HG02973 (cell line): ENCODE measurements at regions not wholly inside any gene's neighbourhood (a gene's known extent, or its start where the extent isn't known, plus 50 kb on each side); places are given as distances from the start of the nearest gene placed in this dataset.

Experiments
- ATAC-seq: cut with Tn5 transposase; IDR thresholded peaks from one replicate; pipeline ENCODE4 v1.9.1; 2021; ENCODE audit warnings: moderate library complexity; ENCODE audit not compliant: unreplicated experiment

- no peak for ATAC-seq
These were observed 320.5 kb downstream of the ETS1 start for GRCh38 chr11:128266893-128267292.

GRCh38 chr11:128262463-128263345 is 324.7 kb downstream of the ETS1 start:
- ATAC-seq, result no peak

DNA sequence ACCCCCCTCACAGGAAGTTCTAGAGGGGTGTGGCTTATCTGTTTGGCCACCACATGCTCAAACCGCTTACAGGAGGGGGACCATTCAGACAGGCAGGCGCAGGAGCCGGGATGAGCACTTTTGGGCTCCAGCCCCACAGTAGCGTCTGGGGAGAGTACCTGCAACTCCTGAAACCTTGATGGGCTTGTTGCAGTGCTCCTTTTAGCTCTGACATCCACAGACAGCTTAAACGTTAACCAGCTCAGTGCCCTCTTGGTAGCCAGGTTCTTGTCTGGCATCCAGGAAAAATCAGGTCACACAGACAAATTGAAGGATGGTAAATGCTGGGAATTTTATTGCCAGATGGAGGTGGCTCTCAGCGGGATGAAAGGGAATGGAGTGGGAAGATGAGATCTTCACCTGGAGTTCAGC is 326.3 kb downstream of the ETS1 start:
- ATAC-seq, result no peak

GRCh38 chr11:128260398-128260797 is 327.0 kb downstream of the ETS1 start:
- ATAC-seq, result no peak

DNA sequence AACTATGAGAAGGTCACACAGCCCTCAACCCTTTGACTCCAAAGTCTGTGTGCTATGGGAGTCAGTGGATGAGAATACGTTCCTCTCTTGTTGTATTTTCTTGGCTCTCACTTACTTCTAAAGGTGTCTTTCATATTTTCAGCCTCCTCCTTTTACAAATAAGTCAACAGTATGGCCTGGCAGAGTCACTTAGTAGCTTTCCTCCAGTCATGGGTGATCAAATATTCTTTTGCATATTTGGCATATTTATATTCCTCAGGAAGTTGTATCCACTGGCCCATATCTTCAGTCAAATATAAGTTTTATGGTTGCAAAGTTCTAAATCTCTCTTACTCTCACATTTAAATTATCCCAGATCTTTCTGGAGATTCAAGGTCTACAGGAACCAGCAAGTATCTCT is 327.5 kb downstream of the ETS1 start:
- ATAC-seq, result no peak

GRCh38 chr11:128254941-128255340 is 332.4 kb downstream of the ETS1 start:
- ATAC-seq, result no peak

DNA sequence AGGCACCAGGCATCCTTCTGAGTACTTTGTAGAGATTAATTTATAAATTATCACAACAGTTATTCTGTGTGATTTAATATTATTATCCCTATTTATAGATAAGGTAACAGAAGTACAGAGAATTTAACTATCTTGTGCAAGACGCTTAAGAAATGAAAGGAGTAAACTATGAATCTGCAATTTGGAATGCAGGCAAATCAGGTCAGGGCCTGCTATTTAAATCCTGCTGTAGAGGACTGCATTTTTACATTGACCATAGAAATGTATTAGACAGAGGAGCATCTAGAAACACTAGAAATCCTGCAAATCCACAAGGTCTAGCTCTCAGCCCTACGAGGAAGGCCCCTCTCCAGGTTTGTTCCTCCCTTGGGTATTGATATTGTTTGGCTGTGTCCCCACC is 336.2 kb downstream of the ETS1 start:
- ATAC-seq, result no peak

DNA sequence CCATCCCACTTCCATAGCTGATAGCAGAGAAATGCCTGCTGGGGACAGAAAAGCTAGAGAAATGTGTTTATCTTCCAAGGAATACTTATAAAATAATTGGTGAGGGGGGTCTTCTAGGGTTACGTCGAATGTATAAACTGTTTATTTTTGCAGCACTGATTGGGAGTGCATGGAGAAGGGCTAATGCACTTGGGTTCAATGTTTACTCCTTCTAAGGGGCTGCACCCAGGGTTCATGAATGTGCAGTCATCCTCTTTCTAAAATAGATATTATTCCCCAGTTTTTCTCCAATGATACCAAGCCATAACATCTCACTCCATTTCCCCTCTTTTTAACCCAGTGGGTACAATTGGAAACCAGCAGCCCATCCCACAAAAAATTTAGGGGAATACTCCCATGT is 336.9 kb downstream of the ETS1 start:
- no peak for ATAC-seq

DNA sequence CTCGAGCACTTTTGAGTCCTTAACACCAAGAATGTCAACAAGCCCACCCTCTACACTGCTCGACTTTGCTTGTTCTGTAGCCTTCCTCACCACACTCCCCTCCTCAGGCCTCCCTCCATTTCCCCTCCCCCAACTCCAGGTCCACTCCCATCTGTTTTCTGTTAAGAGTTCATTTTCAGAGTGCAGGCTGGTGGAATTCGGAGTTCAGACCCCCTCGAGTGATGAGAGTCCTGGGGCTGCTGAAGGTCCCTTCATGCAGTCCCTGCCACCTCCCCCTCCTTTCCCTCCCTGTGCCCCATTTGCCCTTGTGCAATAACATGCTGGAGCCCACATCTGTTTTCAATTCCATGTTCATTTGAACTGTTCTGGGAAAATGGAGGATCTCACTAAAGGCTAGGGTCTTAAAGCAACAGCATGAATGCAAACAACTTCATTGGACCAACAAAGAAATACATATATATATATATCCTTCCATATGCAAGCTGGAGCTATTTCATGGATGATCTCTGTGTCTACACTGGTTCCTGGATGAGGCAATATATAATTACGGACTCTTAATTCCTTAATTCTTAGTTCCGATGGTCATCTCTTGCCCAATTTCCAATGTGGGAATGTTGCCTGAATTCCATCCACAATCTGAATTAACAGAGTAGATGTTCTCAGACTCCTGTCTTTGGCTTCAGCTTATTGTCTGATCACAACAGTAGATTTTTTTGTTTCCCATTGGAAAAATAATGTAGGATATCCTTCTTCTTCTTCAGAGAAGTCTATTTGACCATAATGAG is 340.4 kb downstream of the ETS1 start:
- no peak for ATAC-seq

GRCh38 chr11:128246364-128246801 is 341.0 kb downstream of the ETS1 start:
- ATAC-seq, result no peak

- no peak for ATAC-seq
These were observed 342.5 kb downstream of the ETS1 start for GRCh38 chr11:128244871-128245270.

GRCh38 chr11:128242451-128242850 is 344.9 kb downstream of the ETS1 start:
- no peak for ATAC-seq

DNA sequence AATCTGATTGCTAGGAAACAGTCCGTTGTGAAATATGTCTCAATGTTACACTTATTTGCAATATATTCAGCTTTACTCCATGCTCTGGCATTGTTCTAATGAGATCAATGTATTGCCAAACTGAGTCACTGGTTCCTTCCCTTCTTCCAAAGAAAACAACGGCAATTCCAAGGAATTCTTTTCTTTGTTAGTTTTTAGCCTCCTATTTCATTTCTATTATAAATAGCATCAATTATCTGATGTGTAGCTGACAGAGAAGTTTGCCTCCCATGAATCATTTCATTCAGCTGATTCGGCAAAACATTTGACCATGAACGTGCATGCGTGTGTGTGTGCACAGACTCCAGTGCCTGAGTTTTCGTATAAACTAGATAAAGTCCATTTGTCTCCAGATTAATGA is 346.8 kb downstream of the ETS1 start:
- no peak for ATAC-seq

DNA sequence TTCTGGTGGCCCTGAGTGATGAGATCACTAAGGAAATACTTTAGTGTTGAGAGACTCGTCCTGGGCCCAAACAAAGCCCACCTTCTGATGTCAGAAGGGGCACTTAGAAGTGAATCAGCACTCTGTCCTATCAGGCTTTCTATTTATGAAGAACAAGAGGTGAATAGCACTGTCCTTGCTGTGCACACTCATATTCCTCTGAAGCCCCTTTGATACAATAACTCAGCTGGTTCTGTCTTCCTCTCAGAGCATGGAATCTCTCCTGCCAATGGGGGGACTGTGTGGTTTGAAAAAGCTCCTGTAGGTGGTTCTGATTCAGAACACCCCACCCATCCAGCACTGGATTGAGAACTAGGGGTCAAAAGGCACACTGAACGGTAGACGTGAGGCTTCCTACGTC is 348.1 kb downstream of the ETS1 start:
- no peak for ATAC-seq

- peak; percentile 86 for ATAC-seq
These were observed 348.7 kb downstream of the ETS1 start for GRCh38 chr11:128238521-128239265.

DNA sequence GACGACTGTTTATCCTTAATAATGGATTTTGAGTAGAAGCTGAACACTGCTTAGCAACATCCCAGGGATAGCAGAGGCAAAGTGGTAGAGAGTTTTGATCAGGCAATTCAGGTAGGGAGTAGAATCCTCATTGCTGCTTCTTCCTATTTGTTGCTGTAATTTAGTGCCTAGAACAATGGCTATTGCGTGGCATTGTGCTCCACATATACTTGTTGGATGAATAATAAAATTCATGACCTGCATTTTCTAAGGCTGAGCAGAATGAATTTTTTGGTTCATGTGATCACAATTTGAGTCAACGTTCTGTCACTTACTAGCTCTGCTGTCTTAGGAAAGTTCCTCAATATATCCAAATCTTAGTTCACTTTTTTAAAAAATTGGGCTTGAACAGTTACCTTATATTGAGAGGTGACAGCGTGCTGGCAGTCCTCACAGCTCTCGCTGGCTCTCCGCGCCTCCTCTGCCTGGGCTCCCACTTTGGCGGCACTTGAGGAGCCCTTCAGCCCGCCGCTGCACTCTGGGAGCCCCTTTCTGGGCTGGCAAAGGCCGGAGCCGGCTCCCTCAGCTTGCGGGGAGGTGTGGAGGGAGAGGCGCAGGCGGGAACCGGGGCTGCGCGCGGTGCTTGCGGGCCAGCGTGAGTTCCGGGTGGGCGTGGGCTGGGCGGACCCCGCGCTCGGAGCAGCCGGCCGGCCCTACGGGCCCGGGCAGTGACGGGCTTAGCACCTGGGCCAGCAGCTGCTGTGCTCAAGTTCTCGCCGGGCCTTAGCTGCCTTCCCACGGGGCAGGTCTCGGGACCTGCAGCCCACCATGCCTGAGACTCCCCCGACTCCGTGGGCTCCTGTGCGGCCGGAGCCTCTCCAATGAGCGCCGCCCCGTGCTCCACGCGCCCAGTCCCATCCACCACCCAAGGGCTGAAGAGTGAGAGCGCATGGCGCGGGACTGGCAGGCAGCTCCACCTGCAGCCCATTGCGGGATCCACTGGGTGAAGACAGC is 350.6 kb downstream of the ETS1 start:
- no peak for ATAC-seq

GRCh38 chr11:128235958-128236357 is 351.4 kb downstream of the ETS1 start:
- no peak for ATAC-seq

- no peak for ATAC-seq
These were observed 351.9 kb downstream of the ETS1 start for GRCh38 chr11:128235426-128235825.

GRCh38 chr11:128234143-128234542 is 353.2 kb downstream of the ETS1 start:
- ATAC-seq, result no peak

DNA sequence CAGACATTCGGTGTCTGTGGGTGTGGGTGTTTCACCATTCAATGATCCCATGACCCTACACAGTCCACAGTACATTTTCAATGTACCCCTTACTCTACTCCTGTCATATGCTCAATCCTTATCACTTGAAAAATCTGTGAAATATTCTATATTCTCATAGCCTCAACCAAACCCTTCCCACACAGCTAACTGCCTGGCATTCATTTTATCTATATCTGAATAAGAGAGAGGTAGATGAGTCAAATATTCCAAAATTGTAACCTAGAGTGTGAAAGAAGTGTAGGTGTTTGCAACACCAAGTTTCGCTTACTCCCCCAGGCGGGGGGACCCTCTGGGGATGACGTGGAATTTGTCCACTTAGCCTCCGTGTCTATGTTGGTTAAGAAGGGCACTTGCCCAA is 354.8 kb downstream of the ETS1 start:
- ATAC-seq, result no peak
